ENCODE measurements at regions not wholly inside any gene's neighbourhood (a gene's known extent, or its start where the extent isn't known, plus 50 kb on each side); places are given as distances from the start of the nearest gene placed in this dataset.

- ChIA-PET POLR2A (no interaction called here), CTCF (no interaction called here)
- no peaks in the 10 kb centered on the region for H3K27me3 Mint-ChIP-seq (ENCODE audit: low read depth)
These were observed 144.3 kb upstream of the NLGN4X start for GRCh38 chrX:6372981-6373380.

GRCh38 chrX:6371353-6371752 is 142.7 kb upstream of the NLGN4X start:
- Mint-ChIP-seq H3K36me3 (no peaks in the 10 kb centered on the region), H3K27me3 (ENCODE audit: low read depth) (no peaks in the 10 kb centered on the region), H3K9me3 (no peaks in the 10 kb centered on the region), H3K27ac (no peak overlapping the region), H3K4me3 (no peak overlapping the region), H3K4me1 (no peaks in the 10 kb centered on the region)
- ATAC-seq, result no peak; the same call in 1 of the 2 replicates
- CTCF ChIA-PET, result no interaction called here
- POLR2A ChIA-PET, result no interaction called here
- TF ChIP-seq ZSCAN18 (CRISPR knock-in tag; IDR thresholded peaks at IDR 0.05) (no peak), NR3C1 (CRISPR knock-in tag; conservative IDR thresholded peaks at IDR 0.05; ENCODE audit: low read depth) (no peak), ATF2 (CRISPR knock-in tag; IDR thresholded peaks at IDR 0.05; ENCODE audit: borderline replicate concordance, low read depth) (no peak), ZNF671 (CRISPR knock-in tag; IDR thresholded peaks at IDR 0.05) (no peak), ZNF425 (CRISPR knock-in tag; conservative IDR thresholded peaks at IDR 0.05) (no peak), E2F5 (CRISPR knock-in tag; IDR thresholded peaks at IDR 0.05) (no peak), ZNF281 (CRISPR knock-in tag; IDR thresholded peaks at IDR 0.05) (no peak)
- DNase-seq (ENCODE audit: low spot score), result no peak

More at GRCh38 chrX:6372981-6373380, 144.3 kb upstream of the NLGN4X start:
- ATAC-seq (no peak), DNase-seq (ENCODE audit: low spot score) (no peak)
- no peak overlapping the region for H3K4me3 Mint-ChIP-seq
- H3K9me3 Mint-ChIP-seq, result no peaks in the 10 kb centered on the region
- TF ChIP-seq FOXJ3 (CRISPR knock-in tag; IDR thresholded peaks at IDR 0.05; ENCODE audit: borderline replicate concordance) (no peak), NR2C2 (CRISPR knock-in tag; IDR thresholded peaks at IDR 0.05) (no peak), ZNF532 (CRISPR knock-in tag; IDR thresholded peaks at IDR 0.05; ENCODE audit: borderline replicate concordance) (no peak), NR3C1 (CRISPR knock-in tag; conservative IDR thresholded peaks at IDR 0.05; ENCODE audit: low read depth) (no peak), SMAD3 (CRISPR knock-in tag; IDR thresholded peaks at IDR 0.05; ENCODE audit: borderline replicate concordance) (no peak), CBFB (CRISPR knock-in tag; IDR thresholded peaks at IDR 0.05; ENCODE audit: low read depth) (no peak), CDX4 (CRISPR knock-in tag; IDR thresholded peaks at IDR 0.05; ENCODE audit: borderline replicate concordance) (no peak), GTF2I (CRISPR knock-in tag; conservative IDR thresholded peaks at IDR 0.05) (no peak)
- H3K27ac Mint-ChIP-seq, result no peak overlapping the region
- H3K4me1 Mint-ChIP-seq, result no peaks in the 10 kb centered on the region
- H3K36me3 Mint-ChIP-seq, result no peaks in the 10 kb centered on the region
